ENCODE measurements at regions not wholly inside any gene's neighbourhood (a gene's known extent, or its start where the extent isn't known, plus 50 kb on each side); places are given as distances from the start of the nearest gene placed in this dataset.
A peak's percentile ranks its signal among the peaks of the same experiment; 100 is the strongest.
"Not testable (repeated sequence)": the region's sequence is repeated elsewhere in the genome, so short reads cannot be mapped to it uniquely, and the experiment has no call there.

GRCh38 chr18:22822841-22823508 lies 110.2 kb upstream of the RBBP8 start:
- TF ChIP-seq CTCF (conservative IDR thresholded peaks at IDR 0.05; ENCODE audit: low read depth, low read length): no peak
- no peak for DNase-seq (ENCODE audit: low read depth)
- no peak overlapping the region for H3K4me3 ChIP-seq (ENCODE audit: low read depth, low read length)

GRCh38 chr18:22826726-22827125 lies 106.4 kb upstream of the RBBP8 start:
- peak; percentile 63 for DNase-seq (ENCODE audit: low read depth)
- H3K4me3 ChIP-seq (ENCODE audit: low read depth, low read length): no peak overlapping the region
- TF ChIP-seq CTCF (conservative IDR thresholded peaks at IDR 0.05; ENCODE audit: low read depth, low read length): no peak

- H3K4me3 ChIP-seq (ENCODE audit: low read depth, low read length): no peak overlapping the region
- peak; percentile 53 for DNase-seq (ENCODE audit: low read depth)
- TF ChIP-seq CTCF (conservative IDR thresholded peaks at IDR 0.05; ENCODE audit: low read depth, low read length): no peak
These were observed 105.9 kb upstream of the RBBP8 start for GRCh38 chr18:22827216-22827615.

GRCh38 chr18:22827741-22828140 lies 105.4 kb upstream of the RBBP8 start:
- TF ChIP-seq CTCF (conservative IDR thresholded peaks at IDR 0.05; ENCODE audit: low read depth, low read length): no peak
- no peak for DNase-seq (ENCODE audit: low read depth)
- H3K4me3 ChIP-seq (ENCODE audit: low read depth, low read length): no peak overlapping the region

GRCh38 chr18:22828171-22828570 lies 105.0 kb upstream of the RBBP8 start:
- DNase-seq (ENCODE audit: low read depth): no peak
- H3K4me3 ChIP-seq (ENCODE audit: low read depth, low read length): no peak overlapping the region
- no peak for TF ChIP-seq CTCF (conservative IDR thresholded peaks at IDR 0.05; ENCODE audit: low read depth, low read length)

- H3K4me3 ChIP-seq (ENCODE audit: low read depth, low read length); DNase-seq (ENCODE audit: low read depth): not testable (repeated sequence)
These were observed 104.5 kb upstream of the RBBP8 start for GRCh38 chr18:22828583-22828982.

GRCh38 chr18:22829781-22830180 lies 103.3 kb upstream of the RBBP8 start:
- no peak overlapping the region for H3K4me3 ChIP-seq (ENCODE audit: low read depth, low read length)
- no peak for TF ChIP-seq CTCF (conservative IDR thresholded peaks at IDR 0.05; ENCODE audit: low read depth, low read length)
- no peak for DNase-seq (ENCODE audit: low read depth)
